Transverse colon (tissue), 4 donors: ENCODE measurements at regions not wholly inside any gene's neighbourhood (a gene's known extent, or its start where the extent isn't known, plus 50 kb on each side); places are given as distances from the start of the nearest gene placed in this dataset.

ENCODE experiments used
- DNase-seq: peaks from one replicate; pipeline ENCODE4 v3.0.0-alpha.2; 2019
- H3K27ac ChIP-seq, 4 donors: fragments of 200-600 bp; sonication (generic); 2 replicates each; pipeline ENCODE4 v1.5.1; 2016 to 2018; ENCODE audit warnings: inconsistent platforms in 4 of 4
- H3K27me3 ChIP-seq: fragments of 200-600 bp; sonication (generic); 2 replicates; pipeline ENCODE4 v1.5.1; 2017; ENCODE audit warnings: inconsistent platforms
- H3K36me3 ChIP-seq, 4 donors: fragments of 200-600 bp; sonication (generic); 2 replicates each; pipeline ENCODE4 v1.5.1; 2017 to 2019; ENCODE audit warnings: inconsistent platforms in 4 of 4
- H3K4me1 ChIP-seq, 4 donors: fragments of 200-600 bp; sonication (generic); 2 replicates each; pipeline ENCODE4 v1.5.1; 2017 to 2020; ENCODE audit warnings: inconsistent platforms in 4 of 4
- H3K4me3 ChIP-seq, 4 donors: fragments of 200-600 bp; sonication (generic); 1 replicate in 1 of 4; 2 replicates in 3 of 4; pipeline versions ENCODE4 v1.5.1 to v1.6.1; 2017 to 2019; ENCODE audit warnings: inconsistent platforms in 4 of 4
- H3K9me3 ChIP-seq, 2 donors: fragments of 200-600 bp; sonication (generic); 2 replicates each; pipeline ENCODE4 v1.5.1; 2017 to 2019; ENCODE audit warnings: inconsistent platforms in 2 of 2
- CTCF ChIP-seq, 5 experiments: fragments of 200-600 bp in 3 of 5; fragments of 450-650 bp in 2 of 5; sonication (generic) in 3 of 5; IDR thresholded peaks; 1 replicate in 2 of 5; 2 replicates in 3 of 5; pipeline ENCODE4 v1.5.1; 2016 to 2017; ENCODE audit warnings: antibody characterized with exemption in 5 of 5, inconsistent platforms in 3 of 5, mild to moderate bottlenecking in 2 of 5, moderate library complexity in 1 of 5
- EP300 ChIP-seq: sonication (generic); formaldehyde crosslinking; IDR thresholded peaks from one replicate; pipeline ENCODE4 v1.6.1; 2017; ENCODE audit warnings: antibody characterized with exemption, low read depth
- POLR2A ChIP-seq: fragments of 450-650 bp; IDR thresholded peaks from one replicate; pipeline ENCODE4 v1.6.1; 2016; ENCODE audit warnings: antibody characterized with exemption, mild to moderate bottlenecking, moderate library complexity
- POLR2AphosphoS5 ChIP-seq, 3 donors: sonication (generic); formaldehyde crosslinking; IDR thresholded peaks; one replicate each; pipeline ENCODE4 v1.6.1; 2016; ENCODE audit warnings: antibody characterized with exemption in 3 of 3
- whole genome bisulfite sequencing, 2 donors: methylation state at CpG; one replicate each; pipeline ENCODE4 v1.1.5; 2018; ENCODE audit warnings: low coverage in 1 of 2; 5-methylcytosine and 5-hydroxymethylcytosine counted together
- in situ Hi-C, 4 donors: fragments of 200-750 bp; cut with MboI; loops; one replicate each; pipeline versions ENCODE4 v1.15.0 to v1.15.1; 2017; ENCODE audit warnings: low sequenced_read_pairs in 3 of 4, low pct_ligation_motif_present in 1 of 4, low pct_unique_long_range_greater_than_20kb in 1 of 4
- intact Hi-C: fragments of 100-400 bp; cut with DNase I; formaldehyde crosslinking; loops from one replicate; pipeline ENCODE4 v1.15.1; 2023; ENCODE audit warnings: low total_unique reads

GRCh38 chr7:119102291-119102690 lies 877.8 kb downstream of the ANKRD7 start:
- WGBS, 2 donors, result 36 to 70% methylated on average over 1 of the region's 1 CpG
- TF ChIP-seq CTCF (IDR thresholded peaks at IDR 0.05) (no peak), POLR2A (no peak), EP300 (no peak), POLR2AphosphoS5 (IDR thresholded peaks at IDR 0.05) (no peak)

GRCh38 chr7:119105381-119105780 lies 880.9 kb downstream of the ANKRD7 start:
- 49 to 53% methylated on average over 1 of the region's 1 CpG for WGBS, 2 donors
- Histone ChIP-seq H3K27ac (no peak overlapping the region), H3K36me3 (no peaks in the 10 kb centered on the region), H3K27me3 (no peaks in the 10 kb centered on the region), H3K9me3 (no peaks in the 10 kb centered on the region), H3K4me1 (no peaks in the 10 kb centered on the region), H3K4me3 (no peak overlapping the region)
- in situ Hi-C loops, result no loop called here
- DNase-seq, result no peak
- no peak for TF ChIP-seq POLR2AphosphoS5 (IDR thresholded peaks at IDR 0.05)
- TF ChIP-seq POLR2A, result no peak
- TF ChIP-seq CTCF (IDR thresholded peaks at IDR 0.05), result no peak
- no peak for TF ChIP-seq EP300
- intact Hi-C loops, result no loop called here

More at GRCh38 chr7:119102291-119102690, 877.8 kb downstream of the ANKRD7 start:
- no peak for DNase-seq
- Histone ChIP-seq H3K36me3 (no peaks in the 10 kb centered on the region), H3K9me3 (no peaks in the 10 kb centered on the region), H3K4me1 (no peaks in the 10 kb centered on the region), H3K4me3 (no peak overlapping the region), H3K27ac (no peak overlapping the region), H3K27me3 (no peaks in the 10 kb centered on the region)
- in situ Hi-C loops, result no loop called here
- intact Hi-C loops, result no loop called here

GRCh38 chr7:119123326-119123725 lies 898.8 kb downstream of the ANKRD7 start:
- in situ Hi-C loops (no loop called here), intact Hi-C loops (no loop called here)
- Histone ChIP-seq H3K4me3 (no peak overlapping the region), H3K9me3 (no peaks in the 10 kb centered on the region), H3K27me3 (no peaks in the 10 kb centered on the region), H3K4me1 (no peaks in the 10 kb centered on the region), H3K36me3 (no peaks in the 10 kb centered on the region), H3K27ac (no peak overlapping the region)
- 20 to 73% methylated on average over 1 to 8 of the region's 8 CpGs for WGBS, 2 donors
- no peak for DNase-seq
- TF ChIP-seq EP300 (no peak), POLR2A (no peak), POLR2AphosphoS5 (IDR thresholded peaks at IDR 0.05) (no peak), CTCF (IDR thresholded peaks at IDR 0.05) (no peak)

- Histone ChIP-seq H3K9me3 (no peaks in the 10 kb centered on the region), H3K27ac (no peak overlapping the region), H3K4me1 (no peaks in the 10 kb centered on the region), H3K4me3 (no peak overlapping the region), H3K27me3 (no peaks in the 10 kb centered on the region), H3K36me3 (no peaks in the 10 kb centered on the region)
- DNase-seq, result no peak
- WGBS, 2 donors, result 59 to 70% methylated on average over 3 of the region's 3 CpGs
- TF ChIP-seq POLR2AphosphoS5 (IDR thresholded peaks at IDR 0.05), result no peak
- no peak for TF ChIP-seq CTCF (IDR thresholded peaks at IDR 0.05)
- no peak for TF ChIP-seq POLR2A
- no peak for TF ChIP-seq EP300
- in situ Hi-C loops (no loop called here), intact Hi-C loops (no loop called here)
Measured at GRCh38 chr7:119127706-119128105, 903.2 kb downstream of the ANKRD7 start.
